GM12873 (cell line): ENCODE measurements at regions not wholly inside any gene's neighbourhood (a gene's known extent, or its start where the extent isn't known, plus 50 kb on each side); places are given as distances from the start of the nearest gene placed in this dataset.

Source experiments
- TF ChIP-seq, protein P1 (sequence below): IDR thresholded peaks from 2 replicates; pipeline ENCODE4 v1.5.1; 2012; ENCODE audit warnings: low read depth, mild to moderate bottlenecking, moderate library complexity, low read length, control low read depth; ENCODE audit not compliant: insufficient read depth; ENCODE audit errors: missing control alignments

- TF ChIP-seq, protein P1, sequence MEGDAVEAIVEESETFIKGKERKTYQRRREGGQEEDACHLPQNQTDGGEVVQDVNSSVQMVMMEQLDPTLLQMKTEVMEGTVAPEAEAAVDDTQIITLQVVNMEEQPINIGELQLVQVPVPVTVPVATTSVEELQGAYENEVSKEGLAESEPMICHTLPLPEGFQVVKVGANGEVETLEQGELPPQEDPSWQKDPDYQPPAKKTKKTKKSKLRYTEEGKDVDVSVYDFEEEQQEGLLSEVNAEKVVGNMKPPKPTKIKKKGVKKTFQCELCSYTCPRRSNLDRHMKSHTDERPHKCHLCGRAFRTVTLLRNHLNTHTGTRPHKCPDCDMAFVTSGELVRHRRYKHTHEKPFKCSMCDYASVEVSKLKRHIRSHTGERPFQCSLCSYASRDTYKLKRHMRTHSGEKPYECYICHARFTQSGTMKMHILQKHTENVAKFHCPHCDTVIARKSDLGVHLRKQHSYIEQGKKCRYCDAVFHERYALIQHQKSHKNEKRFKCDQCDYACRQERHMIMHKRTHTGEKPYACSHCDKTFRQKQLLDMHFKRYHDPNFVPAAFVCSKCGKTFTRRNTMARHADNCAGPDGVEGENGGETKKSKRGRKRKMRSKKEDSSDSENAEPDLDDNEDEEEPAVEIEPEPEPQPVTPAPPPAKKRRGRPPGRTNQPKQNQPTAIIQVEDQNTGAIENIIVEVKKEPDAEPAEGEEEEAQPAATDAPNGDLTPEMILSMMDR: no peak
Measured at GRCh38 chr3:17836092-17836491, 93.7 kb upstream of the TBC1D5 start.

DNA sequence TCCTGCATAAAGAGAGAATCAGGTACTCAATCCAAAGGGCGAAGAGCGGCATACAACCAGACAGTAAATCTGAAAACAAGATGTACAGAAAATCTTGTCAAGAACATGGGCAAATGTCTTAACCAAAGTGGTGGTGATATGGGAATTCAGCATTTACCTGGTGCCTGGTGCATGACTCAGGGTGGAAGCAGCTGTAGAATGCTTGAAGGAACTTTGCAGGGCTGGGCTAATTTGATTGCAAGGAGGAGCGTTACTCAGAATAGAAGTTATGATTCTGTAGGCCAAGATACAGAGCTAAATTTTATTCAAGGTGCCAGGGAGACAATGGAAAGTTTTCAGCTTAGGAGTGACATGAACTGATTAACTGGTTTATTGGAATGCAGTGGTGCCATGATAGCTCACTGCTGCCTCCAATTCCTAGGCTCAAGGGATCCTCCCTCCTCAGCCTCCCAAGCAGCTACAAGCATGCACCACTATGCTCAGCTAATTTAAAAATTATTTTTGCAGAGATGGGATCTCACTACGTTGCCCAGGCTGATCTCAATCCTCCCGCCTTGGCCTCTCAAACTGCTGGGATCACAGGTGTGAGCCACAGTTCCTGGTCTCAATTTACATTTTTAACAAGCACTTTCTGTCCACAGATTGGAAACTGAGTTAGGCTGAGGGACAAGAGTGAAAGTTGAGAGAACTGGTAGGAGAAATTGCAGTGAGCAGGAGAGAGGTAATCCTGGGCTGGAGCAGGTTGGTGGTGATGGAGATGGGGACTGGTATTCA, 91.5 kb upstream of the TBC1D5 start:
- TF ChIP-seq, protein P1: no peak

GRCh38 chr3:17832016-17832415, 89.6 kb upstream of the TBC1D5 start:
- TF ChIP-seq, protein P1: no peak

GRCh38 chr3:17831366-17831765, 88.9 kb upstream of the TBC1D5 start:
- TF ChIP-seq, protein P1: no peak

DNA sequence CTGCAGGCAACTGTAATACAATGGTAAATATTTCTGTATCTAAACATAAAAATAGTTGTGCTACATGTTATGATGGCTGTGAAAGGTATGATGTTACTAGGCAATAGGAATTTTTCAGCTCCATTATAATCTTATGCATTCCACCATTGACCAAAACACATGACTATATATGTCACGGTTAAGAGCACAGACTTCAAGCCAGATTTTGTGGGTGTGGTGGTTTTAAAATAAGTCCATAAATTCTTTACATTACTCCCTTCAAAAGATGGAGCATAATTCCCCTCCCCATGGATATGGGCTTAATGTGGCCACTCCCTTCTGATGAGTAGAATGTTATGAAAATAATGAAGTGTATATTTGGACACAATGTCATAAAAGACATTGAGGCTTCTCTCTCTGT, 88.4 kb upstream of the TBC1D5 start:
- TF ChIP-seq, protein P1: no peak

DNA sequence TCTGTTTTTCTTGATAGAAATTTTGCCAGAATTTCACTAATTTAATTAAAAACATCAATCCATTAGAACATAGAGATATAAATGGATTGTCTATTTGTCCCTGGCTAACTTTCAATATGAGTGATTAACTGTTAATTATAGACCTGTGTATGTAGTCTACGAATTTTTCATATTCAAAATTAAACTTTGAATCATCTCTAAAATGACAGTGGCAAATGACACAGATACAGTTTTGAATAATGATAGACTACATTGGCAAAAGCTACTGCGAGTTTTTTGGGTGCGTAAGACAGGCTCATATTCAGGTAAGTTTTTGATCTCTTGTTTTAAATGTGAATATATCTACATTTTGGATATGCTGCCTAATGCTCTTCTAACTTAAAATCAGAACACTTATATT, 86.0 kb upstream of the TBC1D5 start:
- TF ChIP-seq, protein P1: no peak

- TF ChIP-seq, protein P1: no peak
Measured at GRCh38 chr3:17825298-17825697, 82.9 kb upstream of the TBC1D5 start.
